MCF 10A (cell line): ENCODE measurements at regions not wholly inside any gene's neighbourhood (a gene's known extent, or its start where the extent isn't known, plus 50 kb on each side); places are given as distances from the start of the nearest gene placed in this dataset.

Experiments used
- BruUV-seq: library from RNA; stranded (reverse); fragments of 400-500 nt; replicated peaks from 2 replicates; lab custom pipeline; 2021; lab: Mats Ljungman, UMichigan
- CTCF ChIA-PET: fragments of 300-600 bp; sonication (Branson Sonifier 250); formaldehyde crosslinking; extraction: SDS; loops from one replicate; lab custom pipeline; 2021; ENCODE audit warnings: antibody characterized with exemption, inconsistent platforms; lab: Yijun Ruan, JAX
- POLR2A ChIA-PET: fragments of 300-600, 350-650 bp; sonication (Branson Sonifier 250); formaldehyde crosslinking; extraction: SDS; loops from one replicate; lab custom pipeline; 2020; ENCODE audit warnings: antibody characterized with exemption, inconsistent platforms; lab: Yijun Ruan, JAX
- DNase-seq: peaks from one replicate; pipeline ENCODE4 v3.0.0-alpha.2; 2018; ENCODE audit not compliant: unreplicated experiment
- H3K27ac Mint-ChIP-seq: one replicate; pipeline ENCODE4 v1.8.0; 2022; ENCODE audit warnings: mild to moderate bottlenecking, low read depth, mixed read lengths; ENCODE audit not compliant: unreplicated experiment
- H3K27me3 Mint-ChIP-seq: one replicate; pipeline ENCODE4 v1.8.0; 2022; ENCODE audit warnings: mixed read lengths; ENCODE audit not compliant: insufficient read depth, unreplicated experiment
- H3K36me3 Mint-ChIP-seq: one replicate; pipeline ENCODE4 v1.8.0; 2022; ENCODE audit warnings: mild to moderate bottlenecking, moderate library complexity, mixed read lengths; ENCODE audit not compliant: insufficient read depth, unreplicated experiment
- H3K4me1 Mint-ChIP-seq: one replicate; pipeline ENCODE4 v1.8.0; 2022; ENCODE audit warnings: mixed read lengths; ENCODE audit not compliant: insufficient read depth, unreplicated experiment
- H3K4me3 Mint-ChIP-seq: one replicate; pipeline ENCODE4 v1.8.0; 2022; ENCODE audit warnings: mild to moderate bottlenecking, moderate library complexity, mixed read lengths; ENCODE audit not compliant: unreplicated experiment
- H3K9me3 Mint-ChIP-seq: one replicate; pipeline ENCODE4 v1.8.0; 2022; ENCODE audit warnings: mixed read lengths; ENCODE audit not compliant: unreplicated experiment
- intact Hi-C: fragments of 100-400 bp; cut with micrococcal nuclease; formaldehyde crosslinking; loops from 2 replicates; pipeline ENCODE4 v1.14.1; 2022
- TF ChIP-seq, protein P1 (sequence below): fragments of 200-600 bp; IDR thresholded peaks from one replicate; pipeline ENCODE4 v1.8.0; 2022; ENCODE audit warnings: antibody characterized with exemption, mild to moderate bottlenecking; ENCODE audit not compliant: unreplicated experiment

DNA sequence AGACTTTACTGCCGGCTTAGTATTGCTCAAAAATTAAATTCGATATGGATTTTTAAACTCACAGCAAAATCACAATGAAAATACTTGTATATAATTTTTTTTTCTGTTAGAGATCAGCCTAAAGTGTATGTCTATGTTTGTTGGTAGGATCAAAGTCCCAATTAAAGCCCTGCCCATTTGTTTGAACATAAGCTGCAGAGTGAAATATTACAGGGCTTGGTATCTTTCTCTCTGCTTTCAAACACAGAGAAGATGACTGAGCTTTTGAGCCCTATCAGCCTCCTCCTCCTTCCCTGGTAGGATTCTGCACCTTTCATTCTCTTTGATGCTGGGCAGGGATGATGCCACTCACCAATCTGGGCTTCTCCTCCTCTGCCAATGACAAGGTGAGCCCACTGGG is 345.4 kb downstream of the PPP1R2C start:
- peaks cover 52% of the 10 kb centered on the region for H3K27me3 Mint-ChIP-seq
- BruUV-seq = no TSS peak

DNA sequence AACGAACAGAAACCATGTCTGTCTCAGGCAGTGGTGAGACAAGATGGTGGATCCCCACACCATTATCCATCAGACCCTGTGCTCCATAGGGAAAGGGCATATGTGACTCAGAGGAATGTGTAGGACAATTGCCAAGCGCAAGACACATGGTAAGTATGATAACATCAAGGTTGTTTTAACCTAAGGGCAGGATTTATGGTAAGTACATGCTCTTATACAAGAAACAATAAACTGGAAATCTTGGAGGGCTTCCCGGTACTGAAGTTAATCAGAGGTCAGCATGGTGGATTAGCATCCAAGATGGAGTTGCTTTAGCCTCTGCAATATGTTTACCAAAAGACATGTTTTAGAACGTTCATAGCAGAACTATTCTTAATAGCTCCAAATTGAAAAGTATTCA is 355.0 kb downstream of the PPP1R2C start:
- Mint-ChIP-seq H3K4me3 (no peak overlapping the region), H3K4me1 (no peaks in the 10 kb centered on the region), H3K36me3 (no peaks in the 10 kb centered on the region), H3K27ac (no peak overlapping the region), H3K9me3 (no peaks in the 10 kb centered on the region), H3K27me3 (peaks cover 40% of the 10 kb centered on the region)
- CTCF ChIA-PET = no interaction called here
- peak; percentile 57 for DNase-seq
- POLR2A ChIA-PET = no interaction called here
- TF ChIP-seq, protein P1, sequence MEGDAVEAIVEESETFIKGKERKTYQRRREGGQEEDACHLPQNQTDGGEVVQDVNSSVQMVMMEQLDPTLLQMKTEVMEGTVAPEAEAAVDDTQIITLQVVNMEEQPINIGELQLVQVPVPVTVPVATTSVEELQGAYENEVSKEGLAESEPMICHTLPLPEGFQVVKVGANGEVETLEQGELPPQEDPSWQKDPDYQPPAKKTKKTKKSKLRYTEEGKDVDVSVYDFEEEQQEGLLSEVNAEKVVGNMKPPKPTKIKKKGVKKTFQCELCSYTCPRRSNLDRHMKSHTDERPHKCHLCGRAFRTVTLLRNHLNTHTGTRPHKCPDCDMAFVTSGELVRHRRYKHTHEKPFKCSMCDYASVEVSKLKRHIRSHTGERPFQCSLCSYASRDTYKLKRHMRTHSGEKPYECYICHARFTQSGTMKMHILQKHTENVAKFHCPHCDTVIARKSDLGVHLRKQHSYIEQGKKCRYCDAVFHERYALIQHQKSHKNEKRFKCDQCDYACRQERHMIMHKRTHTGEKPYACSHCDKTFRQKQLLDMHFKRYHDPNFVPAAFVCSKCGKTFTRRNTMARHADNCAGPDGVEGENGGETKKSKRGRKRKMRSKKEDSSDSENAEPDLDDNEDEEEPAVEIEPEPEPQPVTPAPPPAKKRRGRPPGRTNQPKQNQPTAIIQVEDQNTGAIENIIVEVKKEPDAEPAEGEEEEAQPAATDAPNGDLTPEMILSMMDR = no peak
- no TSS peak for BruUV-seq
- intact Hi-C loops = no loop called here

More for the DNA sequence above, 345.4 kb downstream of the PPP1R2C start:
- no peak for DNase-seq
- Mint-ChIP-seq H3K27ac (no peak overlapping the region), H3K9me3 (no peaks in the 10 kb centered on the region), H3K4me3 (no peak overlapping the region), H3K36me3 (no peaks in the 10 kb centered on the region), H3K4me1 (no peaks in the 10 kb centered on the region)
- TF ChIP-seq, protein P1 = no peak
- POLR2A ChIA-PET = no interaction called here
- CTCF ChIA-PET = no interaction called here
- intact Hi-C loops = no loop called here

DNA sequence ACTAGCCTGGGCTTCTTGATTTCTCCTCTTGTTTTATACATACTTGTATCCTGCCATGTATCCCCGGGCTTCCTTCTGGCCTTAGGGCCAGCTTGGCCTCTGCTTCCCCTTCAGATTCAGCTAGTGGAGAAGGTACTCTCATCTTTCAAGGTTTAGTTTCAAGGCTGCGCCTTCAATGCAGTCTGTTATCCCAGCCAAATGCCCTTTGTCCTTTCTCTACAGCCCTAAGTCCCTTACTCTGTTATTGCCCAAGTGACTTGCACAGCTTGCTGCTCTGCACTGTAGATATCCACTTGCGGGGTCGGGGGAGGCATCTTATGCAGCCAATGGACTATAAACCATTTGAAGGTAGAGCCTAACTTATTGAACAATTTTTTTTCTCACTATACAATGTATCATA is 357.5 kb downstream of the PPP1R2C start:
- POLR2A ChIA-PET = no interaction called here
- no TSS peak for BruUV-seq
- H3K9me3 Mint-ChIP-seq = no peaks in the 10 kb centered on the region

DNA sequence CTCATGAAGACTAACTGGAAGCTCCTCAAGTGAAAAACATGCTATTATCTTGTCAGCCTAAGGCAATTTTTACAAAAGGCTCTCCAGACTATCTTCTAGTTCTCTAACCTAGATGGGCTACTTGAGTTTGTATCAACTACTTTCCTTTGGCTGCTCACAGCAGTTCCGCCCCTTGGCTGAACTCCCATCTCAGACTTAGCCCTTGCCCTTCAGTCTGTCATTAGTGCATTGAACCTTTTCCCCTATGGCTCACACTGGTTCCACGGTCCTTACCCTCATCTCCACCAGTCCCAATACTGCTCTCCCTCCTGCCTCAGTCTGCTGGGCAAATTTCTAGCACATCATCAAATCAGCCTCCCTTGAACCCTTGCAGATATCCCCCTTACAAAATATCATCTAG is 362.3 kb downstream of the PPP1R2C start:
- Mint-ChIP-seq H3K9me3 (peaks cover 6% of the 10 kb centered on the region), H3K36me3 (no peaks in the 10 kb centered on the region), H3K4me3 (no peak overlapping the region), H3K27me3 (peaks cover 73% of the 10 kb centered on the region), H3K4me1 (no peaks in the 10 kb centered on the region), H3K27ac (no peak overlapping the region)
- intact Hi-C loops = no loop called here
- BruUV-seq = no TSS peak
- DNase-seq = no peak
- CTCF ChIA-PET = no interaction called here
- POLR2A ChIA-PET = no interaction called here
- TF ChIP-seq, protein P1 = no peak

More for the DNA sequence above, 357.5 kb downstream of the PPP1R2C start:
- Mint-ChIP-seq H3K4me3 (no peak overlapping the region), H3K27me3 (peaks cover 66% of the 10 kb centered on the region), H3K4me1 (no peaks in the 10 kb centered on the region), H3K27ac (no peak overlapping the region), H3K36me3 (no peaks in the 10 kb centered on the region)
- no peak for DNase-seq
- intact Hi-C loops = no loop called here
- TF ChIP-seq, protein P1 = no peak
- CTCF ChIA-PET = no interaction called here
